ENCODE measurements at regions not wholly inside any gene's neighbourhood (a gene's known extent, or its start where the extent isn't known, plus 50 kb on each side); places are given as distances from the start of the nearest gene placed in this dataset.

DNA sequence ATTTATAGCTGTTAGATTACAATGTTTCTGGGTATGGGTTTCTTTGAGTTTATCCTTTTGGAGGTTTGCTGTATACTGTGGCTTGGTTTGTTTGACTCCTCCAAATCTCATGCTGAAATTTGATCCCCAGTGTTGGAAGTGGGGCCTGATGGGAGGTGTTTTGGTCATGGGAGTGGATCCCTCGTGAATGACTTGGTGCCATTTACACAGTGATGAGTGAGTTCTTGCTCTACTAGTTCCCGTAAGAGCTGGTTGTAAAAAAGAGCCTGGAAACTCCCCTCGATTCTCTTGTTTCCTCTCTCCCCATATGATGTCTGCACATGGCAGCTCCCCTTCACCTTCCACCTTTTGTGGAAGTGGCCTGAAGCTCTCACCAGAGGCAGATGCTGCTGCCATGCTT is 324.1 kb downstream of the C7orf25 start:
- TF ChIP-seq, protein P1, sequence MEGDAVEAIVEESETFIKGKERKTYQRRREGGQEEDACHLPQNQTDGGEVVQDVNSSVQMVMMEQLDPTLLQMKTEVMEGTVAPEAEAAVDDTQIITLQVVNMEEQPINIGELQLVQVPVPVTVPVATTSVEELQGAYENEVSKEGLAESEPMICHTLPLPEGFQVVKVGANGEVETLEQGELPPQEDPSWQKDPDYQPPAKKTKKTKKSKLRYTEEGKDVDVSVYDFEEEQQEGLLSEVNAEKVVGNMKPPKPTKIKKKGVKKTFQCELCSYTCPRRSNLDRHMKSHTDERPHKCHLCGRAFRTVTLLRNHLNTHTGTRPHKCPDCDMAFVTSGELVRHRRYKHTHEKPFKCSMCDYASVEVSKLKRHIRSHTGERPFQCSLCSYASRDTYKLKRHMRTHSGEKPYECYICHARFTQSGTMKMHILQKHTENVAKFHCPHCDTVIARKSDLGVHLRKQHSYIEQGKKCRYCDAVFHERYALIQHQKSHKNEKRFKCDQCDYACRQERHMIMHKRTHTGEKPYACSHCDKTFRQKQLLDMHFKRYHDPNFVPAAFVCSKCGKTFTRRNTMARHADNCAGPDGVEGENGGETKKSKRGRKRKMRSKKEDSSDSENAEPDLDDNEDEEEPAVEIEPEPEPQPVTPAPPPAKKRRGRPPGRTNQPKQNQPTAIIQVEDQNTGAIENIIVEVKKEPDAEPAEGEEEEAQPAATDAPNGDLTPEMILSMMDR (IDR thresholded peaks at IDR 0.05), result no peak
- no peak for DNase-seq

DNA sequence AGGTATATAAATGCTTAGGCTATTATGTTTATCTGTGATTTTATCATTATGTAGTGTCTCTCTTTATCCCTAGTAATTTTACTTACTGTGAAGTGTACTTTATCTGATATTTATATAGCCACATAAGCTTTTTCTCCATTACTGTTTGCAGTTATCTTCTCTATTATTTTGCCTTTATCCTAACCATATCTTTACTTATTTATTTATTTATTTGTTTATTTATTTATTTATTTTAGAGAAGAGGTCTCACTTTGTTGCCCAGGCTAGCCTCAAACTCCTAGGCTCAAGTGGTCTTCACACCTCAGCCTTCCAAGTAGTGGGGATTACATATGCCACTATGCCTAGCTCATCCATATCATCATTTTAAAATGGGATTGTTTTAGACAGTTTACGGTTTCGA is 331.8 kb downstream of the C7orf25 start:
- H3K4me3 ChIP-seq, result no peak overlapping the region
- intact Hi-C loops (cut with DNase I), result no loop called here
- no peaks in the 10 kb centered on the region for H3K9me3 ChIP-seq
- no peak overlapping the region for H3K9ac ChIP-seq (ENCODE audit: low read depth in 2 of 2, low read length in 2 of 2)
- H3K36me3 ChIP-seq, result no peaks in the 10 kb centered on the region
- TF ChIP-seq, protein P1 (IDR thresholded peaks at IDR 0.05), result no peak
- no peak overlapping the region for H3K27ac ChIP-seq
- no peaks in the 10 kb centered on the region for H3K4me1 ChIP-seq
- DNase-seq, result no peak
- H3K27me3 ChIP-seq, result no peaks in the 10 kb centered on the region

More for the DNA sequence above, 324.1 kb downstream of the C7orf25 start:
- Histone ChIP-seq H3K9me3 (no peaks in the 10 kb centered on the region), H3K4me3 (no peak overlapping the region), H3K4me1 (no peaks in the 10 kb centered on the region), H3K9ac (ENCODE audit: low read depth in 2 of 2, low read length in 2 of 2) (no peak overlapping the region), H3K36me3 (no peaks in the 10 kb centered on the region), H3K27ac (no peak overlapping the region), H3K27me3 (no peaks in the 10 kb centered on the region)
- intact Hi-C loops (cut with DNase I), result no loop called here

DNA sequence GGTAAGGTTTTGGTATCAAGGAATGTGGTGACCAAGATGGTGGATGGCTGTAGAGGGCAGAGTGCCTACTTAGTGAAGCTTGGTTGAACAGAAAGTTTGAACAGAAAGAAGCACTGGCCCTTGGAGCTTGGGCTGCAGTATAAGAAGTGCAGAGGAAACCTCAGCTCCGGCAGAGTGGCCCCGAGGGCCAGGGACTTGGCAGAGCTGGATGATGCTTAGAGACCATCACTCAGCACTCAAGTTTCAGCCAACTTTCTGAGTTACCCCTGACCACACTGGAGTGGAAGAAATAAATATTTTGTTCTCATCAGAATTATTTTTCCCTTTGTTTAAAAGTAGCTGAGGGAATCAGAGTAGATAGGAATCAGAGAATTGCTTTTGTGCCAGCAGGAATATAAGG is 336.7 kb downstream of the C7orf25 start:
- Histone ChIP-seq H3K4me3 (no peak overlapping the region), H3K9me3 (no peaks in the 10 kb centered on the region), H3K4me1 (no peaks in the 10 kb centered on the region), H3K36me3 (no peaks in the 10 kb centered on the region), H3K27me3 (no peaks in the 10 kb centered on the region), H3K9ac (ENCODE audit: low read depth in 2 of 2, low read length in 2 of 2) (no peak overlapping the region), H3K27ac (no peak overlapping the region)
- intact Hi-C loops (cut with DNase I), result no loop called here
- DNase-seq, result no peak
- TF ChIP-seq, protein P1 (IDR thresholded peaks at IDR 0.05), result no peak

DNA sequence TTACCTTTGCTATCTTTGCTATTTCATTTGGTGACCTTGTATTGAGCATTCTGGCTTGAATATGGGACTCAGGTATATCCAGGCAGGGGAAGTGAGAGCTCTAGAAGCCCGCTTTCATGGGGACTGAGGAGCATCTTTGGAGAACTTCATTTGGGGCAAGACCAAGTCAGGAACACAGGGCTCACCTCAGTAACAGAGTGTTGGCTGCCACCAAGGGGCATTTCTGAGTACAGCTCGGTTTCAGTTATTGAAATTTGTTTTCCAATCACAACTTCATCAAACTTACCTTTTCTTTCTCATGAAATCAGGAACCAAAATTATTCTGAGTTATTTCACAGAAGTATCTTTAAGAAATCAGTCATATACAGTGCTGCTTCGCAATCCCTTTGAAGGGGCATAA is 337.2 kb downstream of the C7orf25 start:
- H3K27ac ChIP-seq, result no peak overlapping the region
- H3K27me3 ChIP-seq, result no peaks in the 10 kb centered on the region
- no peaks in the 10 kb centered on the region for H3K4me1 ChIP-seq
- DNase-seq, result no peak
- H3K36me3 ChIP-seq, result no peaks in the 10 kb centered on the region
- TF ChIP-seq, protein P1 (IDR thresholded peaks at IDR 0.05), result no peak
- intact Hi-C loops (cut with DNase I), result no loop called here
- H3K9ac ChIP-seq (ENCODE audit: low read depth in 2 of 2, low read length in 2 of 2), result no peak overlapping the region
- no peaks in the 10 kb centered on the region for H3K9me3 ChIP-seq
- no peak overlapping the region for H3K4me3 ChIP-seq

DNA sequence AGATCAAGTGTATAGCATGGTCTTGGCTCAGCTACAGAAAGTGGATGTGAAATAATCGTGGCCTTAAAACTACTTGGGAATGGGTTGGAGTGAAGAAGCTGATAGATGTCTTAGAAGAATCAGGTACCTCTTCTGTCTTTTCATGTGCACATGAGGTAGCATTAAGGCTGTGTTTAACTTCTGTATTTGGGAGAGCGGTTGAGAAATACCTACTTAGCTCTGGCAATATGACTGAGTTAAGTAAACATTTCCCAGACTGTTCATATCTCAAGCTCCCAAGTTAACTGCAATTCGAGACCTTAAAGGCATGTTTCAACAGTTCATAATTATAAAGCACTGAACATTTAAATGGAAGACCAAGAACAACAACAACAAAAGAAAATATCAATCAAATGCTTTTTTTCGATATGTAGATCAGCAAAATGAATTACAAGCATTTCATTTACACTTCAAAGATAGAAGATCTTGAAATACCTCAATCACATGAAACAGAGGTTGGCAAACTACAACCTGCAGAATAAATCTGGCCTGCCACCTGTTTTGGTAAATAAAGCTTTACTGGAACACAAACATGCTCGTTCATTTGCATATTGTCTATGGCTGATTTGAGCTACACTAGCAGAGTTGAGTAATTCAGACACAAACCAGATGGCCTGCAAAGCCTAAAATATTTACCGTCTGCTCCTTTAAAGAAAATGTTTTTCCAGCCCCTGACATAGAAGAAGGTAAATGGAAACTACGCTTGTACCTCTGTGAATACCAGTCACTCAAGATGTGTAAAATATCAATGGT is 337.1 kb upstream of the GLI3 start:
- DNase-seq, result no peak
- intact Hi-C loops (cut with DNase I), result no loop called here
- H3K27me3 ChIP-seq, result no peaks in the 10 kb centered on the region
- H3K9ac ChIP-seq (ENCODE audit: low read depth in 2 of 2, low read length in 2 of 2), result no peak overlapping the region
- H3K4me1 ChIP-seq, result no peaks in the 10 kb centered on the region
- no peak overlapping the region for H3K4me3 ChIP-seq
- TF ChIP-seq, protein P1 (IDR thresholded peaks at IDR 0.05), result no peak
- H3K9me3 ChIP-seq, result no peaks in the 10 kb centered on the region
- H3K36me3 ChIP-seq, result no peaks in the 10 kb centered on the region
- H3K27ac ChIP-seq, result no peak overlapping the region

All from colonic mucosa (tissue), 4 donors.